OCI-LY3 (cell line): ENCODE measurements at regions not wholly inside any gene's neighbourhood (a gene's known extent, or its start where the extent isn't known, plus 50 kb on each side); places are given as distances from the start of the nearest gene placed in this dataset.

Experiments
- H2AFZ ChIP-seq: fragments of 200-600, 300-600 bp; shearing (Covaris generic); 2 replicates; pipeline ENCODE4 v1.6.0; 2014; ENCODE audit warnings: antibody characterized with exemption, low read depth, low read length
- H3K27ac ChIP-seq: fragments of 200-600, 300-600 bp; sonication (generic); 2 replicates; pipeline ENCODE4 v1.5.1; 2014; ENCODE audit warnings: mild to moderate bottlenecking, low read length, moderate library complexity, mixed read lengths
- H3K27me3 ChIP-seq: fragments of 200-600, 300-600 bp; sonication (generic); 2 replicates; pipeline ENCODE4 v1.6.1; 2014; ENCODE audit warnings: low read depth, low read length, mixed read lengths
- H3K36me3 ChIP-seq: fragments of 200-600, 300-600 bp; sonication (generic); replicated peaks from 2 replicates; pipeline ENCODE3; 2014; ENCODE audit warnings: low read depth, low read length, mixed read lengths
- H3K4me1 ChIP-seq: fragments of 300-600, 200-600 bp; sonication (generic); 2 replicates; pipeline ENCODE4 v1.6.1; 2014; ENCODE audit warnings: low read length, mixed read lengths
- H3K4me2 ChIP-seq: fragments of 200-600, 300-600 bp; sonication (generic); 2 replicates; pipeline ENCODE4 v1.6.1; 2014; ENCODE audit warnings: low read length, mixed read lengths
- H3K4me3 ChIP-seq: fragments of 300-600, 200-600 bp; sonication (generic); 2 replicates; pipeline ENCODE4 v1.5.1; 2014; ENCODE audit warnings: antibody characterized with exemption, mild to moderate bottlenecking, low read length, moderate library complexity
- H3K79me2 ChIP-seq: fragments of 300-600, 200-600 bp; shearing (Covaris generic); 2 replicates; pipeline ENCODE4 v1.6.1; 2014; ENCODE audit warnings: mild to moderate bottlenecking, low read length, mixed read lengths
- H3K9ac ChIP-seq: fragments of 300-600, 200-600 bp; shearing (Covaris generic); 2 replicates; pipeline ENCODE4 v1.6.0; 2014; ENCODE audit warnings: mild to moderate bottlenecking, low read length, moderate library complexity
- H3K9me3 ChIP-seq: fragments of 200-600, 300-600 bp; shearing (Covaris generic); 2 replicates; pipeline ENCODE4 v1.6.1; 2014; ENCODE audit warnings: low read length, mixed read lengths; ENCODE audit not compliant: insufficient read depth
- H4K20me1 ChIP-seq: fragments of 200-600, 300-600 bp; sonication (generic); 2 replicates; pipeline ENCODE4 v1.6.1; 2016; ENCODE audit warnings: low read length, mixed read lengths; ENCODE audit not compliant: insufficient read depth
- CTCF ChIP-seq: fragments of 200-600, 300-600 bp; sonication (generic); IDR thresholded peaks from 2 replicates; pipeline ENCODE4 v1.5.1; 2014; ENCODE audit warnings: antibody characterized with exemption, low read length, low read depth
- EZH2phosphoT487 ChIP-seq: fragments of 200-600 bp; shearing (Covaris generic); IDR thresholded peaks from 2 replicates; pipeline ENCODE4 v1.6.1; 2018; ENCODE audit warnings: antibody characterized with exemption, mixed run types, low read depth

DNA sequence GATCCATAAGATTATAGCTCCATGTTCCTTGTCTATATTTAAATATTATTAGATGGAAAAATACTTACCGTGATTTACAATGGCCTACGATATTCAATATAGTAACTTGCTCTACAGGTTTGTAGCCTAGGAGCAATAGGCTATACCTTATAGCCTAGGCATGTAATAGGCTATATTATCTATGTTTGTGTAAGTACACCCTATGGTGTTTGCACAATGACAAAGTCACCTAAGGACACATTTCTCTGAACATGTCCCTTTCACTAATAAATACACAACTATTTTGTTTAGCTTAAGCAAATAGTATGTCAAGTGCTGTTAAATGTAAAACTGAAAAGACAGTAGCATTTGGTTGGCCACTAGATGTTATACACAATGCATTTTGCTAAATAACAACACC lies 248.9 kb upstream of the ADGRL4 start:
- Histone ChIP-seq H3K79me2 (no peaks in the 10 kb centered on the region), H3K4me3 (no peak overlapping the region), H3K27ac (no peak overlapping the region), H3K36me3 (no peaks in the 10 kb centered on the region), H3K27me3 (no peaks in the 10 kb centered on the region), H3K4me2 (no peak overlapping the region), H3K4me1 (peaks cover 7% of the 10 kb centered on the region), H4K20me1 (no peaks in the 10 kb centered on the region), H3K9ac (no peak overlapping the region), H3K9me3 (no peaks in the 10 kb centered on the region), H2AFZ (no peak overlapping the region)
- no peak for TF ChIP-seq EZH2phosphoT487

- Histone ChIP-seq H3K9me3 (no peaks in the 10 kb centered on the region), H3K9ac (no peak overlapping the region), H3K36me3 (no peaks in the 10 kb centered on the region), H3K4me3 (no peak overlapping the region), H3K4me1 (no peaks in the 10 kb centered on the region), H3K27me3 (no peaks in the 10 kb centered on the region), H4K20me1 (no peaks in the 10 kb centered on the region), H3K27ac (no peak overlapping the region), H3K4me2 (no peak overlapping the region), H3K79me2 (no peaks in the 10 kb centered on the region), H2AFZ (no peak overlapping the region)
- TF ChIP-seq CTCF (no peak), EZH2phosphoT487 (no peak)
Observed at GRCh38 chr1:79252598-79252997, 246.1 kb upstream of the ADGRL4 start.

DNA sequence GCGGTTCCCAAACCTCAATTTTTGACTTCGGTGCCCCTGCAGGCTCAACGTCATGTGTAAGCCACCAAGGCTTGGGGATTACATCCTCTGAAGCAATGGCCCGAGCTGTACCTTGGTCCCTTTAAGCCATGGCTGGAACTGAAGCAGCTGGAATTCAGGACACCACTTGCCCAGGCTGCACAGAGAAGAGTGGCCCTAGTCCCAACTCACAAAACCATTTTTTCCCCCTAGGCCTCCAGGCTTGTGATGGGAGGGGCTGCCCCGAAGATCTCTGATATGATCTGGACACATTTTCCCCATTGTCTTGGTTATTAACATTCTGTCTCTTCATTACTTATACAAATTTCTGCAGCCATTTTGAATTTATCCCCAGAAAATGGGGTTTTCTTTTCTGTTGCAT lies 233.3 kb upstream of the ADGRL4 start:
- no peaks in the 10 kb centered on the region for H3K27me3 ChIP-seq
- H3K36me3 ChIP-seq, result no peaks in the 10 kb centered on the region
- no peaks in the 10 kb centered on the region for H4K20me1 ChIP-seq
- H3K4me3 ChIP-seq, result no peak overlapping the region
- H3K9ac ChIP-seq, result no peak overlapping the region
- no peaks in the 10 kb centered on the region for H3K79me2 ChIP-seq
- no peak overlapping the region for H3K4me2 ChIP-seq
- H2AFZ ChIP-seq, result no peak overlapping the region
- H3K4me1 ChIP-seq, result no peaks in the 10 kb centered on the region
- no peaks in the 10 kb centered on the region for H3K9me3 ChIP-seq
- TF ChIP-seq EZH2phosphoT487 (no peak), CTCF (no peak)
- H3K27ac ChIP-seq, result no peak overlapping the region

DNA sequence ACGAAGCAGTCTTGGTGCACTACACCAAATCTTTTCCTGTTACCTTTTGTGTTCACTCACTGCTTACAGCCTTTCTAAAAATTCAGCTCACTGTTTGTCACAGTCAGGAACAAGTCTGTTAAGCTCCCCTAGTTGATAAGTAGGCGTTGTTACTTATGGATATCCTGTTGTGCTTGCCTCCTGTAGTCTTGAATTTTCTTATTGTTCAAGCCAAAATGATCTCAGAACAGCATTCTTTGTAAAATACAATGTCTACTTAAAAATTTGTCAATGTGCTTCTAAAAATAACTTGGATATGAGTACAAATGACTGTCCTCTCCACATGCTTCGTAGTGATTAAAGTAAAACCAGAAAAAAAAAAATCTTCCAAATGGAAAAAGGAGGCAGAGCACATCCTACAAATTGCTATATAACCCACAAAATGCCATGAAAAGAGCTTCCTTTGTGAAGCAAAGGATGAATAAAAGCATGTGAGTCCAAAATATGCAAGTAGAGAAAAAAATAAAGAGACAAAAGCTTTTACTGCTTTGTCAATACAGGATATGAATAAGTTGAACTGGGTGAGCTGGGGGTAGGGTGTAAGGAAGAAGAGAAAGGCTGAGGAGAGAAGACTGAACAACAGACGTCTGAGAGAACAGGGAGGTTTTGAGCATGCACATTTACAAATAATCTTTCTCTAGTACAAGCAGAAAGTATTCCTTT lies 228.9 kb upstream of the ADGRL4 start:
- no peak overlapping the region for H3K9ac ChIP-seq
- H3K79me2 ChIP-seq, result no peaks in the 10 kb centered on the region
- H3K27ac ChIP-seq, result no peak overlapping the region
- no peak for TF ChIP-seq CTCF
- TF ChIP-seq EZH2phosphoT487, result no peak
- no peaks in the 10 kb centered on the region for H3K36me3 ChIP-seq
- no peak overlapping the region for H3K4me2 ChIP-seq
- H3K4me3 ChIP-seq, result no peak overlapping the region
- no peaks in the 10 kb centered on the region for H3K4me1 ChIP-seq
- H2AFZ ChIP-seq, result no peak overlapping the region
- H3K27me3 ChIP-seq, result no peaks in the 10 kb centered on the region
- no peaks in the 10 kb centered on the region for H3K9me3 ChIP-seq
- H4K20me1 ChIP-seq, result no peaks in the 10 kb centered on the region
